ENCODE measurements at regions not wholly inside any gene's neighbourhood (a gene's known extent, or its start where the extent isn't known, plus 50 kb on each side); places are given as distances from the start of the nearest gene placed in this dataset.

DNA sequence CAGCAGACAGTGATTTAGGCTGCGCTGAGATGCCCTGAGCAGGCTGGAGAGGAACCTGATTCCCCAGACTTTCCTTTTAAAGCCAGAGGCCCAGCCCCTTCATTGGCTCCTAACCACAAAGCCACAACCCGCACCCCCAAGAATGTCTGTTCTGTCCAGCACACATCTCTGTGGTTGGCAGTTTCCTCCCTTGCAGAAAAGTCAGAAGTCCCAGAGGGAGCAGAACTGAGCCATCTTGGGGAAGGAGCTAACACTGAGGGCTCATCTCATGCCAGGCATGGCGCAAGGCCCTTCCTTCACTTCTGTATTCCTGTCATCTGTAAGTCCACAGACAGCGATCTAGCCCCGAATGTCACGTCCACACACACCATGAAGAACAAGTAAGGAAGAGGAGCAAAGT lies 97.1 kb upstream of the SYT13 start:
- no peaks in the 10 kb centered on the region for H3K9me3 ChIP-seq (ENCODE audit: insufficient read depth, low read depth, low read length)
- peaks cover 43% of the 10 kb centered on the region for H3K4me1 ChIP-seq (ENCODE audit: insufficient read depth, low read length, poor library complexity, severe bottlenecking)
- peak overlapping the region; percentile 24 for H3K4me3 ChIP-seq (ENCODE audit: low read length, poor library complexity, severe bottlenecking)
- H4K20me1 ChIP-seq (ENCODE audit: insufficient read depth, low read length, poor library complexity, severe bottlenecking): no peaks in the 10 kb centered on the region
- no peak for TF ChIP-seq EZH2phosphoT487 (IDR thresholded peaks at IDR 0.05; ENCODE audit: borderline replicate concordance)
- TF ChIP-seq, protein P1, sequence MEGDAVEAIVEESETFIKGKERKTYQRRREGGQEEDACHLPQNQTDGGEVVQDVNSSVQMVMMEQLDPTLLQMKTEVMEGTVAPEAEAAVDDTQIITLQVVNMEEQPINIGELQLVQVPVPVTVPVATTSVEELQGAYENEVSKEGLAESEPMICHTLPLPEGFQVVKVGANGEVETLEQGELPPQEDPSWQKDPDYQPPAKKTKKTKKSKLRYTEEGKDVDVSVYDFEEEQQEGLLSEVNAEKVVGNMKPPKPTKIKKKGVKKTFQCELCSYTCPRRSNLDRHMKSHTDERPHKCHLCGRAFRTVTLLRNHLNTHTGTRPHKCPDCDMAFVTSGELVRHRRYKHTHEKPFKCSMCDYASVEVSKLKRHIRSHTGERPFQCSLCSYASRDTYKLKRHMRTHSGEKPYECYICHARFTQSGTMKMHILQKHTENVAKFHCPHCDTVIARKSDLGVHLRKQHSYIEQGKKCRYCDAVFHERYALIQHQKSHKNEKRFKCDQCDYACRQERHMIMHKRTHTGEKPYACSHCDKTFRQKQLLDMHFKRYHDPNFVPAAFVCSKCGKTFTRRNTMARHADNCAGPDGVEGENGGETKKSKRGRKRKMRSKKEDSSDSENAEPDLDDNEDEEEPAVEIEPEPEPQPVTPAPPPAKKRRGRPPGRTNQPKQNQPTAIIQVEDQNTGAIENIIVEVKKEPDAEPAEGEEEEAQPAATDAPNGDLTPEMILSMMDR (conservative IDR thresholded peaks at IDR 0.05; ENCODE audit: low read length): no peak
- H3K27me3 ChIP-seq (ENCODE audit: insufficient read depth, low read length, poor library complexity, severe bottlenecking): no peaks in the 10 kb centered on the region
- no peak overlapping the region for H2AFZ ChIP-seq (ENCODE audit: low read length)
- no peak overlapping the region for H3K9ac ChIP-seq (ENCODE audit: low read depth, low read length, poor library complexity, severe bottlenecking)
- H3K9me2 ChIP-seq (replicated peaks; ENCODE audit: low read depth, low read length): no peaks in the 10 kb centered on the region
- no peaks in the 10 kb centered on the region for H3K36me3 ChIP-seq (ENCODE audit: insufficient read depth, low read length)
- no peaks in the 10 kb centered on the region for H3K79me2 ChIP-seq (ENCODE audit: insufficient read depth, low read length)
- H3K4me2 ChIP-seq (ENCODE audit: low read depth, low read length, poor library complexity, severe bottlenecking): peak overlapping the region; percentile 42
- no peaks in the 10 kb centered on the region for H3F3A ChIP-seq (ENCODE audit: low read depth)

DNA sequence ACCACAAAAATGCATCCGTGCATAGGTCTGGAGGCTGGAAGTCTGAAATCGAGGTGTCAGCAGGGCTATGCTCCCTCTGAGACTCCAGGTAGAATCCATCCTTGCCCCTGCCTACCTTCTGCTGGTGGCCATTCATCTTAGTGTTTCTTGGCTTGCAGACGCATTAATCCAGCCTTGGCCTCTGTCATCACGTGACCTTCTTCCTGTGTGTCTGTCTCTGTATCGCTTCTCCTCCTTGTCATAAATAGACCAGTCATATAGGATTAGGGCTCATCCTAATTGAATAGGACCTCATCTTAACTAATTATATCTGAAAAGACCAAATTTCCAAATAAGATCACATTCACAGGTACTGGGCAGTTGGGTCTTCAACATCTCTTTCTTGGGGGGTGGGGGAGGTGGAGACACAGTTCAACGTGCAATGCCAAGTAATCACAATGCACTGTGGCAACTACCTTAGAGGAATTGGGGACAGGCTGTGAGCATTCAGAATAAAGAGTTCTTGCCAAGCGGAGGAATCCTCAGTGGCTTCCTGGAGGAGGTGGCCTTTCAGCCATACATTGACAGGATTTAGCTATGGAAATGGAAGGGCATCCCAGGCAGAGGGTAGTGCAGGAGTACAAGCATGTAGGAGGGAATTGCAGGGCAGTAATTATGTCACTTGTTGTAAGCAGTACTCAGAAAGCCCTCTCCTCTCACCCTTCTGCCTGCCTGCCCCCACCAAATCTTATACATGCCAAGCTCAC lies 96.2 kb upstream of the SYT13 start:
- Histone ChIP-seq H4K20me1 (ENCODE audit: insufficient read depth, low read length, poor library complexity, severe bottlenecking) (no peaks in the 10 kb centered on the region), H3K79me2 (ENCODE audit: insufficient read depth, low read length) (no peaks in the 10 kb centered on the region)
- TF ChIP-seq, protein P1 (conservative IDR thresholded peaks at IDR 0.05; ENCODE audit: low read length): no peak
- no peak for TF ChIP-seq EZH2phosphoT487 (IDR thresholded peaks at IDR 0.05; ENCODE audit: borderline replicate concordance)

DNA sequence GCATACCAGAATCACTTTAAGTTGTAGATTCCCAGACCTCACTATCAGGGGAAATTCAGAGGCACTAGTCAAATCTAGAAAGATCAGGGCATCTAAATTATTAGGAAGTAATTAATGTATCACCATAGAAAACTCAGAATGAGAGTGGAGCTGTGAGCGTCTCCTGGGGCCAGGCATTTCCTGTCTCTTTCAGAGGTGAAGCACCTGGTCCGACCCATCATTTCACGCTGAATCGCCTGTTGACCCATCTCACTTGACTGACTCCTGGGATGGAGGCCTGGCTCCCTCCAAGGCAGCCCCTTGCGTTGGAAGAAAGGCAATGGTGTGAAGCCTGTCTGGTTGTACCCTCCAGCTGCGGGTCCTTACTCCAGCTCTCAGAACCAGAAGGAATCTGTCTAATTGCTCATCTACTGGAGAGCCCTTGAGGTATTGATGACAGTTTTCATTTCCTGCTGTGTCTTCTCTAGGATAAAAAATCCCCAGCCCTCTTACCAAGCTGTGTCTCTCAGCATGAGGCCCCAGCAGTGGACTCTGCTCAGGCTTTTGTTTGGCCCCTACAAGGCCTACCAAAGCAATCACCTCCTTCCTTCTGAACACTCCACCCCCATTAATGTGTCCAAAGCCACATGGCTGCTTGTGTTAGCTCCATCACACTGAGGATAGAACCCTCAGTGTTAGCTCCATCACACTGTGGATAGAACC lies 93.2 kb upstream of the SYT13 start:
- no peaks in the 10 kb centered on the region for H3K9me2 ChIP-seq (replicated peaks; ENCODE audit: low read depth, low read length)
- no peak overlapping the region for H3K4me3 ChIP-seq (ENCODE audit: low read length, poor library complexity, severe bottlenecking)
- H3K79me2 ChIP-seq (ENCODE audit: insufficient read depth, low read length): no peaks in the 10 kb centered on the region
- TF ChIP-seq, protein P1 (conservative IDR thresholded peaks at IDR 0.05; ENCODE audit: low read length): no peak
- no peak for TF ChIP-seq EZH2phosphoT487 (IDR thresholded peaks at IDR 0.05; ENCODE audit: borderline replicate concordance)
- no peaks in the 10 kb centered on the region for H3K36me3 ChIP-seq (ENCODE audit: insufficient read depth, low read length)
- H3K4me2 ChIP-seq (ENCODE audit: low read depth, low read length, poor library complexity, severe bottlenecking): no peak overlapping the region
- no peaks in the 10 kb centered on the region for H3K27me3 ChIP-seq (ENCODE audit: insufficient read depth, low read length, poor library complexity, severe bottlenecking)
- no peak overlapping the region for H3K9ac ChIP-seq (ENCODE audit: low read depth, low read length, poor library complexity, severe bottlenecking)
- H3K4me1 ChIP-seq (ENCODE audit: insufficient read depth, low read length, poor library complexity, severe bottlenecking): peaks cover 33% of the 10 kb centered on the region
- H4K20me1 ChIP-seq (ENCODE audit: insufficient read depth, low read length, poor library complexity, severe bottlenecking): no peaks in the 10 kb centered on the region
- H3K9me3 ChIP-seq (ENCODE audit: insufficient read depth, low read depth, low read length): no peaks in the 10 kb centered on the region
- H3F3A ChIP-seq (ENCODE audit: low read depth): no peaks in the 10 kb centered on the region
- no peak overlapping the region for H2AFZ ChIP-seq (ENCODE audit: low read length)

More for the DNA sequence above, 96.2 kb upstream of the SYT13 start:
- Histone ChIP-seq H3K4me1 (ENCODE audit: insufficient read depth, low read length, poor library complexity, severe bottlenecking) (peaks cover 43% of the 10 kb centered on the region), H3K4me2 (ENCODE audit: low read depth, low read length, poor library complexity, severe bottlenecking) (peak overlapping the region; percentile 42), H3K9me2 (replicated peaks; ENCODE audit: low read depth, low read length) (no peaks in the 10 kb centered on the region), H2AFZ (ENCODE audit: low read length) (no peak overlapping the region), H3K36me3 (ENCODE audit: insufficient read depth, low read length) (no peaks in the 10 kb centered on the region), H3K4me3 (ENCODE audit: low read length, poor library complexity, severe bottlenecking) (no peak overlapping the region), H3K27me3 (ENCODE audit: insufficient read depth, low read length, poor library complexity, severe bottlenecking) (no peaks in the 10 kb centered on the region), H3F3A (ENCODE audit: low read depth) (no peaks in the 10 kb centered on the region), H3K9ac (ENCODE audit: low read depth, low read length, poor library complexity, severe bottlenecking) (no peak overlapping the region), H3K9me3 (ENCODE audit: insufficient read depth, low read depth, low read length) (no peaks in the 10 kb centered on the region)

All from Loucy (cell line).